Endometrium (tissue), 2 donors: ENCODE measurements at regions not wholly inside any gene's neighbourhood (a gene's known extent, or its start where the extent isn't known, plus 50 kb on each side); places are given as distances from the start of the nearest gene placed in this dataset.
"Not testable (repeated sequence)": the region's sequence is repeated elsewhere in the genome, so short reads cannot be mapped to it uniquely, and the experiment has no call there.

Experiments
- FAIRE-seq: peaks from 2 replicates; lab custom pipeline; 2012; peaks lifted over from hg19 to GRCh38; lab: Jason Lieb, UNC
- donor health status: control.
- donor health status: control.

GRCh38 chr10:2340831-2341647 lies 603.7 kb upstream of the ADARB2 start:
- FAIRE-seq, result no peak

- FAIRE-seq, result no peak
Observed at GRCh38 chr10:2335626-2336025, 598.3 kb upstream of the ADARB2 start.

- no peak for FAIRE-seq
Observed at GRCh38 chr10:2334575-2334974, 597.2 kb upstream of the ADARB2 start.

- FAIRE-seq, result no peak
Observed at GRCh38 chr10:2329082-2329481, 591.8 kb upstream of the ADARB2 start.

GRCh38 chr10:2326411-2326810 lies 589.1 kb upstream of the ADARB2 start:
- FAIRE-seq, result no peak

- FAIRE-seq, result not testable (repeated sequence)
Observed at GRCh38 chr10:2315045-2315485, 577.7 kb upstream of the ADARB2 start.

- FAIRE-seq, result no peak
Observed at GRCh38 chr10:2306081-2306480, 568.8 kb upstream of the ADARB2 start.

GRCh38 chr10:2303169-2303568 lies 565.8 kb upstream of the ADARB2 start:
- FAIRE-seq, result no peak

- no peak for FAIRE-seq
Observed at GRCh38 chr10:2301227-2301626, 563.9 kb upstream of the ADARB2 start.

GRCh38 chr10:2300231-2300630 lies 562.9 kb upstream of the ADARB2 start:
- FAIRE-seq, result no peak

GRCh38 chr10:2296179-2296891 lies 559.0 kb upstream of the ADARB2 start:
- no peak for FAIRE-seq

GRCh38 chr10:2294739-2295138 lies 557.4 kb upstream of the ADARB2 start:
- FAIRE-seq, result no peak

GRCh38 chr10:2284071-2284470 lies 546.7 kb upstream of the ADARB2 start:
- no peak for FAIRE-seq

GRCh38 chr10:2282202-2282601 lies 544.9 kb upstream of the ADARB2 start:
- no peak for FAIRE-seq

GRCh38 chr10:2280713-2281300 lies 543.5 kb upstream of the ADARB2 start:
- no peak for FAIRE-seq

GRCh38 chr10:2279711-2280110 lies 542.4 kb upstream of the ADARB2 start:
- FAIRE-seq, result no peak

GRCh38 chr10:2278363-2278762 lies 541.0 kb upstream of the ADARB2 start:
- no peak for FAIRE-seq

GRCh38 chr10:2263561-2263960 lies 526.2 kb upstream of the ADARB2 start:
- no peak for FAIRE-seq

GRCh38 chr10:2262878-2263277 lies 525.6 kb upstream of the ADARB2 start:
- no peak for FAIRE-seq

GRCh38 chr10:2262333-2262732 lies 525.0 kb upstream of the ADARB2 start:
- FAIRE-seq, result no peak

GRCh38 chr10:2256241-2256640 lies 518.9 kb upstream of the ADARB2 start:
- FAIRE-seq, result no peak

- no peak for FAIRE-seq
Observed at GRCh38 chr10:2252096-2252495, 514.8 kb upstream of the ADARB2 start.

GRCh38 chr10:2251631-2252030 lies 514.3 kb upstream of the ADARB2 start:
- FAIRE-seq, result no peak
